Stimulated activated effector memory CD8-positive, alpha-beta T cell treated with anti-CD3 and anti-CD28 coated beads, Interleukin-12 subunit alpha, Interleukin-12 subunit beta, amount 100 ng/mL, for 72 hours (primary cell): ENCODE measurements at regions not wholly inside any gene's neighbourhood (a gene's known extent, or its start where the extent isn't known, plus 50 kb on each side); places are given as distances from the start of the nearest gene placed in this dataset.

Source experiments
- ATAC-seq: fragments of 150-1000 bp; cut with Tn5 transposase; 2 replicates; pipeline ENCODE4 v1.10.0; 2021
- DNase-seq, 2 donors: peaks; one replicate each; pipeline ENCODE4 v3.0.0; 2021 to 2022; ENCODE audit warnings: low spot score in 2 of 2
- H3K27ac Mint-ChIP-seq: one replicate; pipeline ENCODE4 v1.8.0; 2022; ENCODE audit warnings: mild to moderate bottlenecking, mixed read lengths
- H3K36me3 Mint-ChIP-seq: one replicate; pipeline ENCODE4 v1.8.0; 2022; ENCODE audit warnings: mild to moderate bottlenecking, mixed read lengths
- H3K4me1 Mint-ChIP-seq: one replicate; pipeline ENCODE4 v1.8.0; 2022; ENCODE audit warnings: mixed read lengths
- H3K4me3 Mint-ChIP-seq: one replicate; pipeline ENCODE4 v1.8.0; 2022; ENCODE audit warnings: mild to moderate bottlenecking, mixed read lengths
- H3K9me3 Mint-ChIP-seq: one replicate; pipeline ENCODE4 v1.8.0; 2022; ENCODE audit warnings: mixed read lengths

- no peak overlapping the region for H3K27ac Mint-ChIP-seq
- H3K4me3 Mint-ChIP-seq = no peak overlapping the region
- H3K9me3 Mint-ChIP-seq = no peaks in the 10 kb centered on the region
- DNase-seq = no peak
- H3K4me1 Mint-ChIP-seq = peaks cover 12% of the 10 kb centered on the region
- H3K36me3 Mint-ChIP-seq = no peaks in the 10 kb centered on the region
- ATAC-seq = no peak
Measured at GRCh38 chr11:116698080-116698479, 74.7 kb downstream of the BUD13 start.

GRCh38 chr11:116697639-116698038 lies 75.1 kb downstream of the BUD13 start:
- ATAC-seq (no peak), DNase-seq (no peak)
- Mint-ChIP-seq H3K4me3 (no peak overlapping the region), H3K4me1 (peaks cover 7% of the 10 kb centered on the region), H3K9me3 (no peaks in the 10 kb centered on the region), H3K27ac (no peak overlapping the region), H3K36me3 (no peaks in the 10 kb centered on the region)

GRCh38 chr11:116697011-116697410 lies 75.8 kb downstream of the BUD13 start:
- Mint-ChIP-seq H3K36me3 (no peaks in the 10 kb centered on the region), H3K9me3 (no peaks in the 10 kb centered on the region), H3K4me1 (peaks cover 7% of the 10 kb centered on the region), H3K27ac (no peak overlapping the region), H3K4me3 (no peak overlapping the region)
- DNase-seq = no peak
- ATAC-seq = peak; percentile 82

GRCh38 chr11:116696381-116696941 lies 76.3 kb downstream of the BUD13 start:
- Mint-ChIP-seq H3K36me3 (no peaks in the 10 kb centered on the region), H3K4me1 (peaks cover 7% of the 10 kb centered on the region), H3K9me3 (no peaks in the 10 kb centered on the region), H3K4me3 (no peak overlapping the region), H3K27ac (no peak overlapping the region)
- ATAC-seq (peak; percentile 61), DNase-seq (no peak)

- peaks cover 7% of the 10 kb centered on the region for H3K4me1 Mint-ChIP-seq
- no peaks in the 10 kb centered on the region for H3K36me3 Mint-ChIP-seq
- H3K27ac Mint-ChIP-seq = no peak overlapping the region
- no peak overlapping the region for H3K4me3 Mint-ChIP-seq
- no peaks in the 10 kb centered on the region for H3K9me3 Mint-ChIP-seq
- DNase-seq (no peak), ATAC-seq (no peak)
Measured at GRCh38 chr11:116695657-116696254, 77.0 kb downstream of the BUD13 start.

- Mint-ChIP-seq H3K27ac (no peak overlapping the region), H3K4me3 (no peak overlapping the region), H3K9me3 (no peaks in the 10 kb centered on the region), H3K4me1 (peaks cover 7% of the 10 kb centered on the region), H3K36me3 (no peaks in the 10 kb centered on the region)
- DNase-seq (no peak), ATAC-seq (no peak)
Measured at GRCh38 chr11:116694815-116695590, 77.8 kb downstream of the BUD13 start.

GRCh38 chr11:116694349-116694725 lies 78.5 kb downstream of the BUD13 start:
- no peak overlapping the region for H3K4me3 Mint-ChIP-seq
- no peaks in the 10 kb centered on the region for H3K9me3 Mint-ChIP-seq
- peaks cover 7% of the 10 kb centered on the region for H3K4me1 Mint-ChIP-seq
- DNase-seq = peak in 1 of 2 donors; percentile 37
- no peak for ATAC-seq
- H3K36me3 Mint-ChIP-seq = no peaks in the 10 kb centered on the region
- no peak overlapping the region for H3K27ac Mint-ChIP-seq

GRCh38 chr11:116693593-116694348 lies 79.0 kb downstream of the BUD13 start:
- ATAC-seq (no peak), DNase-seq (peak in 1 of 2 donors; percentile 38)
- H3K4me1 Mint-ChIP-seq = peaks cover 7% of the 10 kb centered on the region
- H3K4me3 Mint-ChIP-seq = no peak overlapping the region
- no peaks in the 10 kb centered on the region for H3K36me3 Mint-ChIP-seq
- no peaks in the 10 kb centered on the region for H3K9me3 Mint-ChIP-seq
- H3K27ac Mint-ChIP-seq = no peak overlapping the region

- H3K4me3 Mint-ChIP-seq = no peak overlapping the region
Measured at GRCh38 chr11:116693102-116693570, 79.7 kb downstream of the BUD13 start.

GRCh38 chr11:116692318-116693101 lies 80.3 kb downstream of the BUD13 start:
- no peaks in the 10 kb centered on the region for H3K36me3 Mint-ChIP-seq
- DNase-seq (peak in 1 of 2 donors; percentile 45), ATAC-seq (no peak)
- H3K4me1 Mint-ChIP-seq = peaks cover 7% of the 10 kb centered on the region
- H3K9me3 Mint-ChIP-seq = no peaks in the 10 kb centered on the region
- no peak overlapping the region for H3K4me3 Mint-ChIP-seq
- no peak overlapping the region for H3K27ac Mint-ChIP-seq

More at GRCh38 chr11:116693102-116693570, 79.7 kb downstream of the BUD13 start:
- ATAC-seq = no peak
- H3K9me3 Mint-ChIP-seq = no peaks in the 10 kb centered on the region
- H3K27ac Mint-ChIP-seq = no peak overlapping the region
- H3K4me1 Mint-ChIP-seq = peaks cover 7% of the 10 kb centered on the region
- no peaks in the 10 kb centered on the region for H3K36me3 Mint-ChIP-seq
- DNase-seq = peak in 1 of 2 donors; percentile 39

- Mint-ChIP-seq H3K27ac (no peak overlapping the region), H3K9me3 (no peaks in the 10 kb centered on the region), H3K4me3 (no peak overlapping the region), H3K36me3 (no peaks in the 10 kb centered on the region), H3K4me1 (peaks cover 7% of the 10 kb centered on the region)
- ATAC-seq (peak; percentile 59), DNase-seq (peak; percentile 50 to 85)
Measured at GRCh38 chr11:116691771-116692177, 81.0 kb downstream of the BUD13 start.

- DNase-seq (no peak), ATAC-seq (no peak)
- Mint-ChIP-seq H3K4me1 (no peaks in the 10 kb centered on the region), H3K4me3 (no peak overlapping the region), H3K27ac (no peak overlapping the region), H3K36me3 (no peaks in the 10 kb centered on the region), H3K9me3 (no peaks in the 10 kb centered on the region)
Measured at GRCh38 chr11:116690611-116691010, 82.2 kb downstream of the BUD13 start.

GRCh38 chr11:116689413-116690127 lies 83.2 kb downstream of the BUD13 start:
- H3K4me1 Mint-ChIP-seq = no peaks in the 10 kb centered on the region
- H3K27ac Mint-ChIP-seq = no peak overlapping the region
- no peaks in the 10 kb centered on the region for H3K9me3 Mint-ChIP-seq
- ATAC-seq (no peak), DNase-seq (peak in 1 of 2 donors; percentile 41)
- no peaks in the 10 kb centered on the region for H3K36me3 Mint-ChIP-seq
- no peak overlapping the region for H3K4me3 Mint-ChIP-seq

GRCh38 chr11:116688202-116688540 lies 84.6 kb downstream of the BUD13 start:
- Mint-ChIP-seq H3K4me3 (no peak overlapping the region), H3K36me3 (no peaks in the 10 kb centered on the region), H3K9me3 (no peaks in the 10 kb centered on the region), H3K27ac (no peak overlapping the region), H3K4me1 (no peaks in the 10 kb centered on the region)
- ATAC-seq (no peak), DNase-seq (no peak)
